ENCODE measurements at regions not wholly inside any gene's neighbourhood (a gene's known extent, or its start where the extent isn't known, plus 50 kb on each side); places are given as distances from the start of the nearest gene placed in this dataset.

DNA sequence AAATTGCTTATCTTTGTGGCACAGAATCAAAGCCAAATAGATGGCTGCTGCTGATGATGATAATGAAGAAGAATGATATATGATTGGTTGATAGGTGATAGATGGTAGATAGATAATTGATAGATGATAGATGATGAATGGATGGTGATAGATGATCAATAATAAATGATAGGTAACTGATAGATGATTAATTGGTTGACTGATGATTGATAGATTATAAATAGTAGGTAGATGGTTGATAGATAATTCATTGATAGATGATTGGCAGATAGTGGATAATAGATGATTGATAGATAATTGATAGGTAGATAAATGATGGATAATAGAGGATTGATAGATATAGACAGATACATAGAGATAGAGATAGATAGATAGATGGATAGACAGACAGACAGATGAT lies 430.2 kb downstream of the EIPR1 start:
- TF ChIP-seq, protein P1, sequence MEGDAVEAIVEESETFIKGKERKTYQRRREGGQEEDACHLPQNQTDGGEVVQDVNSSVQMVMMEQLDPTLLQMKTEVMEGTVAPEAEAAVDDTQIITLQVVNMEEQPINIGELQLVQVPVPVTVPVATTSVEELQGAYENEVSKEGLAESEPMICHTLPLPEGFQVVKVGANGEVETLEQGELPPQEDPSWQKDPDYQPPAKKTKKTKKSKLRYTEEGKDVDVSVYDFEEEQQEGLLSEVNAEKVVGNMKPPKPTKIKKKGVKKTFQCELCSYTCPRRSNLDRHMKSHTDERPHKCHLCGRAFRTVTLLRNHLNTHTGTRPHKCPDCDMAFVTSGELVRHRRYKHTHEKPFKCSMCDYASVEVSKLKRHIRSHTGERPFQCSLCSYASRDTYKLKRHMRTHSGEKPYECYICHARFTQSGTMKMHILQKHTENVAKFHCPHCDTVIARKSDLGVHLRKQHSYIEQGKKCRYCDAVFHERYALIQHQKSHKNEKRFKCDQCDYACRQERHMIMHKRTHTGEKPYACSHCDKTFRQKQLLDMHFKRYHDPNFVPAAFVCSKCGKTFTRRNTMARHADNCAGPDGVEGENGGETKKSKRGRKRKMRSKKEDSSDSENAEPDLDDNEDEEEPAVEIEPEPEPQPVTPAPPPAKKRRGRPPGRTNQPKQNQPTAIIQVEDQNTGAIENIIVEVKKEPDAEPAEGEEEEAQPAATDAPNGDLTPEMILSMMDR (IDR thresholded peaks at IDR 0.05) = no peak
- no peak for TF ChIP-seq EP300 (IDR thresholded peaks at IDR 0.05)
